RWPE2 (cell line): ENCODE measurements at regions not wholly inside any gene's neighbourhood (a gene's known extent, or its start where the extent isn't known, plus 50 kb on each side); places are given as distances from the start of the nearest gene placed in this dataset.

ENCODE experiments used
- ATAC-seq: fragments of 200-7000 bp; cut with Tn5 transposase; 3 replicates; pipeline ENCODE4 v1.9.1; 2021; ENCODE audit warnings: low read depth
- DNase-seq: peaks from one replicate; pipeline ENCODE4 v3.0.0-alpha.2; 2020; ENCODE audit warnings: low spot score
- H3K27ac ChIP-seq: fragments of 450-650 bp; 2 replicates; pipeline ENCODE4 v1.5.1; 2017; ENCODE audit warnings: mild to moderate bottlenecking; ENCODE audit not compliant: poor library complexity, severe bottlenecking
- H3K27me3 ChIP-seq: fragments of 250-450 bp; sonication (Bioruptor Pico); 2 replicates; pipeline ENCODE4 v1.5.1; 2021; ENCODE audit warnings: mild to moderate bottlenecking, moderate library complexity; ENCODE audit not compliant: insufficient read depth, poor library complexity, severe bottlenecking
- H3K36me3 ChIP-seq: fragments of 250-450 bp; sonication (Bioruptor Pico); 2 replicates; pipeline ENCODE4 v1.5.1; 2020; ENCODE audit warnings: low read depth, mild to moderate bottlenecking, moderate library complexity
- H3K4me1 ChIP-seq: fragments of 250-450 bp; sonication (Bioruptor Pico); 2 replicates; pipeline ENCODE4 v1.5.1; 2021; ENCODE audit warnings: mild to moderate bottlenecking, moderate library complexity; ENCODE audit not compliant: insufficient read depth, poor library complexity, severe bottlenecking
- H3K4me3 ChIP-seq: fragments of 250-450 bp; sonication (Bioruptor Pico); 2 replicates; pipeline ENCODE4 v1.5.1; 2021; ENCODE audit warnings: mild to moderate bottlenecking, moderate library complexity; ENCODE audit not compliant: severe bottlenecking
- H3K9me3 ChIP-seq: fragments of 250-450 bp; sonication (Bioruptor Pico); 2 replicates; pipeline ENCODE4 v1.5.1; 2021; ENCODE audit warnings: mild to moderate bottlenecking, moderate library complexity; ENCODE audit not compliant: severe bottlenecking
- TF ChIP-seq, protein P1 (sequence below): fragments of 450-650 bp; IDR thresholded peaks from one replicate; pipeline ENCODE4 v1.5.1; 2017; ENCODE audit warnings: mild to moderate bottlenecking, moderate library complexity; ENCODE audit not compliant: poor library complexity, severe bottlenecking

DNA sequence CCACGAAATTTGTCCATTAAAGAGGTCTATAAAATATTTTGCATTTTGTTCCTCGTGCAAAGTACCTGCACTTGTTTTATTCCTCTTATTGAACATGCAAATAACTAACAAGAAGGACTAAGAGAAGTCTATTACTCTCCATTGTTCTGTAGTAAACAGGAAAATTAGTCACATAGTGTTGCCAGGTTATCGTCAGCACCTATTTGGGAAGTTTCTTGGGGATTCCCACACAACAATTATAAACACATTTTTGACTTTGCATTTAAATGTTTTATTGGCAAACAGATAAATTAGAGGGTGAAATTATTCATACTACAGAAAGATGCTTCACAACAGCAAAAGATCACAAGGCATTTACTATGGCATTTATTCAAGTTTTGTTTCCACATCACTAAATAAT lies 174.5 kb downstream of the ZC3H11B start:
- TF ChIP-seq, protein P1, sequence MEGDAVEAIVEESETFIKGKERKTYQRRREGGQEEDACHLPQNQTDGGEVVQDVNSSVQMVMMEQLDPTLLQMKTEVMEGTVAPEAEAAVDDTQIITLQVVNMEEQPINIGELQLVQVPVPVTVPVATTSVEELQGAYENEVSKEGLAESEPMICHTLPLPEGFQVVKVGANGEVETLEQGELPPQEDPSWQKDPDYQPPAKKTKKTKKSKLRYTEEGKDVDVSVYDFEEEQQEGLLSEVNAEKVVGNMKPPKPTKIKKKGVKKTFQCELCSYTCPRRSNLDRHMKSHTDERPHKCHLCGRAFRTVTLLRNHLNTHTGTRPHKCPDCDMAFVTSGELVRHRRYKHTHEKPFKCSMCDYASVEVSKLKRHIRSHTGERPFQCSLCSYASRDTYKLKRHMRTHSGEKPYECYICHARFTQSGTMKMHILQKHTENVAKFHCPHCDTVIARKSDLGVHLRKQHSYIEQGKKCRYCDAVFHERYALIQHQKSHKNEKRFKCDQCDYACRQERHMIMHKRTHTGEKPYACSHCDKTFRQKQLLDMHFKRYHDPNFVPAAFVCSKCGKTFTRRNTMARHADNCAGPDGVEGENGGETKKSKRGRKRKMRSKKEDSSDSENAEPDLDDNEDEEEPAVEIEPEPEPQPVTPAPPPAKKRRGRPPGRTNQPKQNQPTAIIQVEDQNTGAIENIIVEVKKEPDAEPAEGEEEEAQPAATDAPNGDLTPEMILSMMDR = no peak
- Histone ChIP-seq H3K9me3 (no peaks in the 10 kb centered on the region), H3K36me3 (no peaks in the 10 kb centered on the region), H3K27me3 (no peaks in the 10 kb centered on the region), H3K4me1 (no peaks in the 10 kb centered on the region), H3K27ac (no peak overlapping the region), H3K4me3 (no peak overlapping the region)
- no peak for ATAC-seq
- DNase-seq = no peak

DNA sequence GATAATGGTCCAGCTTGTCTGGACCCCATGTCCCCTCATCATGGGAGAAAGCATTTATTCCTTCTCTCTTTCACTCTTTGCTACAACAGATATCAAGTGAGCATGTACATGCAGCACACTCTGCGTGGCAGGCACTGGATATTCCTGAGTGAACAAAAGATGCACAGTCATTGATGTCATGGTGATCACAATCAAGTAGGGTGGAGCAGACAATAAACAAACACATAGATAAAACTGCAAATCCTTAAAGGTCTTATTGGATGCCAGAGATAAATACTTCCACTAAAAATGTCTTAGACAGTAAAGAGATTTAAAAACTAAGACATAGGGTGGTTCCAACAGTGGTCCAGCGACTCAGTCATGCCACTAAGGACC lies 178.0 kb downstream of the ZC3H11B start:
- no peaks in the 10 kb centered on the region for H3K9me3 ChIP-seq
- ATAC-seq (no peak), DNase-seq (no peak)
- no peak overlapping the region for H3K4me3 ChIP-seq
- H3K4me1 ChIP-seq = no peaks in the 10 kb centered on the region
- TF ChIP-seq, protein P1 = no peak
- H3K36me3 ChIP-seq = no peaks in the 10 kb centered on the region
- H3K27me3 ChIP-seq = no peaks in the 10 kb centered on the region
- no peak overlapping the region for H3K27ac ChIP-seq

DNA sequence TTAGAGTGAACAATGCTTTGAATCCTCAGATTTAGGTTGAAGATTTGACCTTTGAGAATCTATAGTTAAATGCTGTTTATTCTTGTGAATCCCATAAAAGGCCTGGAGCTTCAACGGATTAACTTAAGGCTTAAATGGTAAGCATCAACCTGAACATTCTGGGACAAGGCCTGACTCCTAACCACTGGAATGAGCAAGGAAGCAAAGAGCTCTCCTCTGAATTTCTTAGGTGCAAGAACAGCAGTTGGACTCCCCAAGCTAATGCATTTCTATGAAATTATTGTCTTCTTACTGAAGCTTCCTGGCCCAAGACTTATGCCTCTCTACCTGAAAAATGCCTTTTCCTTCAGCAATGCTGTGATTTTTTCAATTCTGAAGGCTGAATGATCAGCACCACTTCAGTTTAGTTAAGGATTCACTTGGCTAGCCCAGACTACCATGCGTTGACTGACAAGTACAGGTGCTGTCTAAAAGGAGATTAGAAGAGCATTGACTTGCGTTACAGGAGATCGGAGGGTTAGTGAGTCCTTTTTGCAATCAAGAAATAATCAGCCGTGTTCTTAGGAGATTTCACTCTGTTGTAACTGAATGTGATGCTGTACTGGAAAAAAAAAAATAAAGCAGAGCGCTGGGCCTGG lies 178.5 kb downstream of the ZC3H11B start:
- Histone ChIP-seq H3K36me3 (no peaks in the 10 kb centered on the region), H3K4me1 (no peaks in the 10 kb centered on the region), H3K27me3 (no peaks in the 10 kb centered on the region), H3K4me3 (no peak overlapping the region), H3K9me3 (no peaks in the 10 kb centered on the region), H3K27ac (no peak overlapping the region)
- DNase-seq = no peak
- TF ChIP-seq, protein P1 = no peak
- ATAC-seq = no peak

DNA sequence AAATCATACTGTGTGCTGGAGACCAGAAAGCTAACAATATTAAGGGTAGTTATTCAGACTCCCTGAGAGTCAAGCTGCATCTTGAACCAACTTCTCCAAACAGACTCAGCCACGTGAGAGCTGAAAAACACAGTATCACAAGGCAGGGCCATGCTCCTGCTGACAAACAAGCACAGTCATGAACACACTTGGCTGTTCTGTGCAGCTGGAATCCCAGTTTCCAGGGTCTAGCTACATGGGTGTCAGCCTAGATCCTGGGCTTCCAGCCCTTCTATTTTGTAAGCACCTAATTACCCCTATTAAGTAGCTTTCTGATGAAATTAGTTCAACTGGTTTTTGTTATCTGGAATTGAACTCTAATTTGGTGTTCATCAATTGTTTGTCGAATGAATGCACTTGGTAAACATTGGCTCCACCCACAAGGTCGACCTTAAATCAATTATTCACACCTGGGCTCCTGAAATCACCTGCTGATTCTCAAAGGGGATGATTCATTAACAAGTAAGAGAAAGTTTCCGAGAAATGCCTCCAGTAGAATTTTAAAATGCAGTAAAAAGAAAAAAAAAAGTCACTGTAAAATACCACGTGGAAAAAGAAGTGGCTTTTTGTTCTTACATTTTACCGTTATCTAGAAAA lies 179.3 kb downstream of the ZC3H11B start:
- Histone ChIP-seq H3K36me3 (no peaks in the 10 kb centered on the region), H3K27me3 (no peaks in the 10 kb centered on the region), H3K4me3 (no peak overlapping the region), H3K9me3 (no peaks in the 10 kb centered on the region), H3K4me1 (no peaks in the 10 kb centered on the region), H3K27ac (no peak overlapping the region)
- TF ChIP-seq, protein P1 = no peak
- DNase-seq (no peak), ATAC-seq (no peak)

DNA sequence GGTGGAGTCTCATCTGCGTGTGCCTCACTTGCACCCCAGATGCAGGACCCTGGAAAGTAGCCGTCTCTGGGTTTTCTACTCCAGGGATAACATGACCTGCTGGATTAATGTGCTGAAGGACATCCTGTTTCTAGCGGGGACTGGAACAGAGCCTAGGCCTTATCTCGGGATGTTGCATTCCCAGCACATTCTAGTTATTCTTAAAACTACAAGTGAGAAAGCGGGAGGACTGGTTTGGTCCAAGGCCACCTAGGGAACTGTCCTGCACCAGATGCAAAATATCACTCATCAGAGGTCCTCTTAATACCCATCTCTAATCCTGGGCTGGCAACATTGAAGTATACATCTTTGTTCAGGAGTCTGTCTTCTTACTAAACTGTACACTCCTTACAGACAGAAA lies 179.9 kb downstream of the ZC3H11B start:
- Histone ChIP-seq H3K4me3 (no peak overlapping the region), H3K4me1 (no peaks in the 10 kb centered on the region), H3K9me3 (no peaks in the 10 kb centered on the region), H3K27me3 (no peaks in the 10 kb centered on the region), H3K27ac (no peak overlapping the region), H3K36me3 (no peaks in the 10 kb centered on the region)
- TF ChIP-seq, protein P1 = no peak
- no peak for DNase-seq
- ATAC-seq = no peak
